ENCODE measurements at regions not wholly inside any gene's neighbourhood (a gene's known extent, or its start where the extent isn't known, plus 50 kb on each side); places are given as distances from the start of the nearest gene placed in this dataset.

GRCh38 chr7:52831321-52831720, 204.1 kb upstream of the POM121L12 start:
- H4K20me1 ChIP-seq (ENCODE audit: insufficient read depth, low read depth, low read length) = no peaks in the 10 kb centered on the region
- H2AFZ ChIP-seq (ENCODE audit: low read length) = no peak overlapping the region
- H3K36me3 ChIP-seq (ENCODE audit: insufficient read depth, low read length) = no peaks in the 10 kb centered on the region
- no peak overlapping the region for H3K27ac ChIP-seq (ENCODE audit: low read length)
- H3K9ac ChIP-seq (ENCODE audit: low read length) = no peak overlapping the region
- no peaks in the 10 kb centered on the region for H3K9me2 ChIP-seq (replicated peaks; ENCODE audit: insufficient read depth, low read length)
- peaks cover 35% of the 10 kb centered on the region for H3K9me3 ChIP-seq (ENCODE audit: low read length)
- no peak overlapping the region for H3K4me3 ChIP-seq (ENCODE audit: low read length)
- DNase-seq = no peak
- no peaks in the 10 kb centered on the region for H3K4me1 ChIP-seq (ENCODE audit: low read length)
- H3K79me2 ChIP-seq (ENCODE audit: low read length) = no peaks in the 10 kb centered on the region
- no peaks in the 10 kb centered on the region for H3K27me3 ChIP-seq (ENCODE audit: low read length)
- H3K4me2 ChIP-seq (ENCODE audit: low read depth, low read length, poor library complexity, severe bottlenecking) = no peak overlapping the region

DNA sequence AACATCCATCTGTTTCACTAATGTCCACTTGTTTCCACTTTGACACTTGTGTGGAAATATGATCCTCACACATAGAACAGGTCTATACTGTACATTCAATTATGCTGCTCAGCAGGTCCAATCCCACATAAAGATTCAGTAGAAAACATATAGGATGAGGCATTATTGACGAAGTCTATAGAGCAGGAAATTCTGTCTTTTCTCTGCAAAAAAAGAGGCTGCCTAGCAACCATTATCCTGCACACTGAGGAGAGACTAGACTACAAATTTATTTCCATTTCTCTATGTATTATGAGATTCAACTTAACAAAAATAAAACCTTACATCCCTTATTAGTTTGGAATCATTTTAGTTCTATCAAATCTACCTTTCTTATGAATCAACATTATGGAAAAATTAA, 204.6 kb upstream of the POM121L12 start:
- Histone ChIP-seq H3K9me2 (replicated peaks; ENCODE audit: insufficient read depth, low read length) (no peaks in the 10 kb centered on the region), H3K36me3 (ENCODE audit: insufficient read depth, low read length) (no peaks in the 10 kb centered on the region), H3K4me1 (ENCODE audit: low read length) (no peaks in the 10 kb centered on the region), H3K79me2 (ENCODE audit: low read length) (no peaks in the 10 kb centered on the region), H3K9ac (ENCODE audit: low read length) (no peak overlapping the region), H3K4me2 (ENCODE audit: low read depth, low read length, poor library complexity, severe bottlenecking) (no peak overlapping the region), H3K4me3 (ENCODE audit: low read length) (no peak overlapping the region), H2AFZ (ENCODE audit: low read length) (no peak overlapping the region), H3K27ac (ENCODE audit: low read length) (no peak overlapping the region), H4K20me1 (ENCODE audit: insufficient read depth, low read depth, low read length) (no peaks in the 10 kb centered on the region), H3K27me3 (ENCODE audit: low read length) (no peaks in the 10 kb centered on the region), H3K9me3 (ENCODE audit: low read length) (peaks cover 37% of the 10 kb centered on the region)
- DNase-seq = no peak

GRCh38 chr7:52826515-52827265, 208.7 kb upstream of the POM121L12 start:
- Histone ChIP-seq H3K4me3 (ENCODE audit: low read length) (no peak overlapping the region), H3K27me3 (ENCODE audit: low read length) (no peaks in the 10 kb centered on the region), H3K9me2 (replicated peaks; ENCODE audit: insufficient read depth, low read length) (no peaks in the 10 kb centered on the region), H3K36me3 (ENCODE audit: insufficient read depth, low read length) (no peaks in the 10 kb centered on the region), H3K27ac (ENCODE audit: low read length) (no peak overlapping the region), H3K79me2 (ENCODE audit: low read length) (no peaks in the 10 kb centered on the region), H3K9ac (ENCODE audit: low read length) (no peak overlapping the region), H4K20me1 (ENCODE audit: insufficient read depth, low read depth, low read length) (no peaks in the 10 kb centered on the region), H2AFZ (ENCODE audit: low read length) (no peak overlapping the region), H3K9me3 (ENCODE audit: low read length) (peaks cover 44% of the 10 kb centered on the region), H3K4me1 (ENCODE audit: low read length) (no peaks in the 10 kb centered on the region), H3K4me2 (ENCODE audit: low read depth, low read length, poor library complexity, severe bottlenecking) (no peak overlapping the region)
- no peak for DNase-seq

DNA sequence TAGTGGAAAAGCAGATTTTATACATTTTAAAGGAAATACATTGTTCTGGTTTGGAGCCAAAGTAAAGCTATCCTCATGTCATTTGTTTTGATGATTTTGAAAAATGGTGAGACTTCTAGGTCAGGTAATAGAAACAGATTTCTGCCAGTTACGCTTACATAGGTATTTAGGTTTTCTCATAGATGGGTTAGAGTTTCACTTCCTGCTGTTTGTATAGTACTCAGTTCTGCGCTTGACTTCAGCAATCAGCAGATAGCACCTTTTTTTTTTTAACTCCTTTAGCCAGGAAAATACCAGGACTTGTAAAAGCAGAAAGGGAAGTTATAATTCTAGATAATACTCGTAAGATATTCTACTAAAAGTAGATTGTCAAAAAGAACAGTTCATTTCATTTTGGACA, 209.8 kb upstream of the POM121L12 start:
- no peak for DNase-seq
- Histone ChIP-seq H3K4me2 (ENCODE audit: low read depth, low read length, poor library complexity, severe bottlenecking) (no peak overlapping the region), H4K20me1 (ENCODE audit: insufficient read depth, low read depth, low read length) (no peaks in the 10 kb centered on the region)

GRCh38 chr7:52811537-52811936, 223.9 kb upstream of the POM121L12 start:
- DNase-seq = no peak
- H3K9ac ChIP-seq (ENCODE audit: low read length) = no peak overlapping the region
- H2AFZ ChIP-seq (ENCODE audit: low read length) = no peak overlapping the region
- peaks cover 32% of the 10 kb centered on the region for H3K9me3 ChIP-seq (ENCODE audit: low read length)
- no peak overlapping the region for H3K4me3 ChIP-seq (ENCODE audit: low read length)
- H3K27ac ChIP-seq (ENCODE audit: low read length) = no peak overlapping the region
- H3K9me2 ChIP-seq (replicated peaks; ENCODE audit: insufficient read depth, low read length) = no peaks in the 10 kb centered on the region
- H3K36me3 ChIP-seq (ENCODE audit: insufficient read depth, low read length) = no peaks in the 10 kb centered on the region
- no peak overlapping the region for H3K4me2 ChIP-seq (ENCODE audit: low read depth, low read length, poor library complexity, severe bottlenecking)
- H3K4me1 ChIP-seq (ENCODE audit: low read length) = no peaks in the 10 kb centered on the region
- H3K27me3 ChIP-seq (ENCODE audit: low read length) = no peaks in the 10 kb centered on the region
- H3K79me2 ChIP-seq (ENCODE audit: low read length) = no peaks in the 10 kb centered on the region
- no peaks in the 10 kb centered on the region for H4K20me1 ChIP-seq (ENCODE audit: insufficient read depth, low read depth, low read length)

More for the DNA sequence above, 209.8 kb upstream of the POM121L12 start:
- H3K27ac ChIP-seq (ENCODE audit: low read length) = no peak overlapping the region
- H3K9ac ChIP-seq (ENCODE audit: low read length) = no peak overlapping the region
- H3K9me2 ChIP-seq (replicated peaks; ENCODE audit: insufficient read depth, low read length) = no peaks in the 10 kb centered on the region
- no peaks in the 10 kb centered on the region for H3K79me2 ChIP-seq (ENCODE audit: low read length)
- H2AFZ ChIP-seq (ENCODE audit: low read length) = no peak overlapping the region
- H3K27me3 ChIP-seq (ENCODE audit: low read length) = no peaks in the 10 kb centered on the region
- H3K4me3 ChIP-seq (ENCODE audit: low read length) = no peak overlapping the region
- peaks cover 50% of the 10 kb centered on the region for H3K9me3 ChIP-seq (ENCODE audit: low read length)
- no peaks in the 10 kb centered on the region for H3K36me3 ChIP-seq (ENCODE audit: insufficient read depth, low read length)
- no peaks in the 10 kb centered on the region for H3K4me1 ChIP-seq (ENCODE audit: low read length)

GRCh38 chr7:52799817-52800216, 235.6 kb upstream of the POM121L12 start:
- Histone ChIP-seq H3K9me3 (ENCODE audit: low read length) (peaks cover 17% of the 10 kb centered on the region), H3K4me3 (ENCODE audit: low read length) (no peak overlapping the region), H3K4me1 (ENCODE audit: low read length) (no peaks in the 10 kb centered on the region), H4K20me1 (ENCODE audit: insufficient read depth, low read depth, low read length) (no peaks in the 10 kb centered on the region), H3K4me2 (ENCODE audit: low read depth, low read length, poor library complexity, severe bottlenecking) (no peak overlapping the region), H2AFZ (ENCODE audit: low read length) (no peak overlapping the region), H3K36me3 (ENCODE audit: insufficient read depth, low read length) (no peaks in the 10 kb centered on the region), H3K27me3 (ENCODE audit: low read length) (no peaks in the 10 kb centered on the region), H3K27ac (ENCODE audit: low read length) (no peak overlapping the region), H3K79me2 (ENCODE audit: low read length) (no peaks in the 10 kb centered on the region), H3K9me2 (replicated peaks; ENCODE audit: insufficient read depth, low read length) (no peaks in the 10 kb centered on the region), H3K9ac (ENCODE audit: low read length) (no peak overlapping the region)
- no peak for DNase-seq

GRCh38 chr7:52797801-52798200, 237.6 kb upstream of the POM121L12 start:
- Histone ChIP-seq H3K79me2 (ENCODE audit: low read length) (no peaks in the 10 kb centered on the region), H3K4me1 (ENCODE audit: low read length) (no peaks in the 10 kb centered on the region), H3K27ac (ENCODE audit: low read length) (no peak overlapping the region), H3K9me2 (replicated peaks; ENCODE audit: insufficient read depth, low read length) (no peaks in the 10 kb centered on the region), H3K36me3 (ENCODE audit: insufficient read depth, low read length) (no peaks in the 10 kb centered on the region), H2AFZ (ENCODE audit: low read length) (no peak overlapping the region), H3K27me3 (ENCODE audit: low read length) (no peaks in the 10 kb centered on the region), H3K4me3 (ENCODE audit: low read length) (no peak overlapping the region), H3K9me3 (ENCODE audit: low read length) (peaks cover 11% of the 10 kb centered on the region; the same call in 1 of the 2 replicates), H3K4me2 (ENCODE audit: low read depth, low read length, poor library complexity, severe bottlenecking) (no peak overlapping the region), H4K20me1 (ENCODE audit: insufficient read depth, low read depth, low read length) (no peaks in the 10 kb centered on the region), H3K9ac (ENCODE audit: low read length) (no peak overlapping the region)
- no peak for DNase-seq

DNA sequence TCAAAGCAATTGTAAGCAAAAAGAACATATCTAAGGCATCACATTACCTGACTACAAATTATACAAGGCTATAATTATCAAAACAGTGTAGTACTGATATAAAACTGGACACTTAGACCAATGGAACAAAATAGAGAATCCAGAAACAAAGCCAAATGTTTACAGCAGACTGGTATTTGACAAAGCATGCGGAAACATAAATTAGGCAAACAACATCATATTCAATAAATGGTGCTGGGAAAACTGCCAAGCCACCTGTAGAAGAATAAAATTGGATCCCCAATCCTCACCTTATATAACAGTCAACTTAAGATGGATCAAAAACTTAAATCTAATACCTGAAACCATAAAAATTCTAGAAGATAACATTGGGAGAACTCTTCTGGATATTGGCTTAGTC, 240.8 kb upstream of the POM121L12 start:
- no peaks in the 10 kb centered on the region for H3K79me2 ChIP-seq (ENCODE audit: low read length)
- H3K9ac ChIP-seq (ENCODE audit: low read length) = no peak overlapping the region
- H3K4me2 ChIP-seq (ENCODE audit: low read depth, low read length, poor library complexity, severe bottlenecking) = no peak overlapping the region
- no peaks in the 10 kb centered on the region for H3K4me1 ChIP-seq (ENCODE audit: low read length)
- no peak overlapping the region for H3K27ac ChIP-seq (ENCODE audit: low read length)
- no peak overlapping the region for H2AFZ ChIP-seq (ENCODE audit: low read length)
- no peak for DNase-seq
- H3K9me3 ChIP-seq (ENCODE audit: low read length) = peaks cover 27% of the 10 kb centered on the region
- no peak overlapping the region for H3K4me3 ChIP-seq (ENCODE audit: low read length)
- H4K20me1 ChIP-seq (ENCODE audit: insufficient read depth, low read depth, low read length) = no peaks in the 10 kb centered on the region
- H3K36me3 ChIP-seq (ENCODE audit: insufficient read depth, low read length) = no peaks in the 10 kb centered on the region
- no peaks in the 10 kb centered on the region for H3K27me3 ChIP-seq (ENCODE audit: low read length)
- H3K9me2 ChIP-seq (replicated peaks; ENCODE audit: insufficient read depth, low read length) = no peaks in the 10 kb centered on the region

All from Karpas-422 (cell line).